MM.1S (cell line): ENCODE measurements at regions not wholly inside any gene's neighbourhood (a gene's known extent, or its start where the extent isn't known, plus 50 kb on each side); places are given as distances from the start of the nearest gene placed in this dataset.

ENCODE experiments used
- DNase-seq: peaks from one replicate; pipeline ENCODE4 v3.0.0-alpha.2; 2015
- H2AFZ ChIP-seq: fragments of 300-600 bp; sonication (generic); 2 replicates; pipeline ENCODE4 v1.6.0; 2016; ENCODE audit warnings: antibody characterized with exemption, low read length
- H3F3A ChIP-seq: fragments of 300-600 bp; sonication (generic); 2 replicates; pipeline ENCODE4 v1.6.1; 2016; ENCODE audit warnings: mild to moderate bottlenecking, antibody characterized with exemption, low read length, moderate library complexity, mixed read lengths; ENCODE audit not compliant: insufficient read depth
- H3K27ac ChIP-seq: fragments of 300-600 bp; sonication (generic); 2 replicates; pipeline ENCODE4 v1.5.1; 2016; ENCODE audit warnings: mild to moderate bottlenecking, low read length
- H3K27me3 ChIP-seq: fragments of 300-600 bp; sonication (generic); replicated peaks from 2 replicates; pipeline ENCODE4 v1.6.0; 2016; ENCODE audit warnings: low read length; ENCODE audit not compliant: insufficient read depth
- H3K36me3 ChIP-seq: fragments of 300-600 bp; sonication (generic); replicated peaks from 2 replicates; pipeline ENCODE4 v1.6.1; 2016; ENCODE audit warnings: mild to moderate bottlenecking, low read length, mixed read lengths; ENCODE audit not compliant: insufficient read depth
- H3K4me1 ChIP-seq: fragments of 300-600 bp; sonication (generic); 2 replicates; pipeline ENCODE4 v1.6.1; 2016; ENCODE audit warnings: low read length, mixed read lengths
- H3K4me2 ChIP-seq: fragments of 300-600 bp; sonication (generic); 2 replicates; pipeline ENCODE4 v1.6.0; 2016; ENCODE audit warnings: low read depth, low read length
- H3K4me3 ChIP-seq: fragments of 300-600 bp; sonication (generic); 2 replicates; pipeline ENCODE4 v1.5.1; 2016; ENCODE audit warnings: low read length, mixed read lengths
- H3K79me2 ChIP-seq: fragments of 300-600 bp; sonication (generic); 2 replicates; pipeline ENCODE4 v1.6.1; 2016; ENCODE audit warnings: mixed run types, low read length, mixed read lengths
- H3K9ac ChIP-seq: fragments of 300-600 bp; sonication (generic); 2 replicates; pipeline ENCODE4 v1.6.1; 2016; ENCODE audit warnings: low read length, mixed read lengths
- H3K9me2 ChIP-seq: fragments of 300-600 bp; sonication (generic); replicated peaks from 2 replicates; pipeline ENCODE4 v1.6.1; 2016; ENCODE audit warnings: mild to moderate bottlenecking, low read length, mixed read lengths; ENCODE audit not compliant: insufficient read depth
- H3K9me3 ChIP-seq: fragments of 300-600 bp; sonication (generic); replicated peaks from 2 replicates; pipeline ENCODE4 v1.6.1; 2016; ENCODE audit warnings: mild to moderate bottlenecking, low read length, mixed read lengths; ENCODE audit not compliant: insufficient read depth
- H4K20me1 ChIP-seq: fragments of 300-600 bp; sonication (generic); 2 replicates; pipeline ENCODE4 v1.6.1; 2016; ENCODE audit warnings: mild to moderate bottlenecking, low read length, moderate library complexity, mixed read lengths; ENCODE audit not compliant: insufficient read depth
- CTCF ChIP-seq: fragments of 300-600 bp; sonication (generic); IDR thresholded peaks from 2 replicates; pipeline ENCODE4 v1.5.1; 2016; ENCODE audit warnings: antibody characterized with exemption, low read length, mixed read lengths
- EZH2 ChIP-seq: fragments of 300-600 bp; sonication (generic); optimal IDR thresholded peaks from 2 replicates; pipeline ENCODE3; 2017; ENCODE audit warnings: low read depth, mild to moderate bottlenecking, antibody characterized with exemption, low read length, mixed read lengths
- EZH2phosphoT487 ChIP-seq: fragments of 300-600 bp; sonication (generic); IDR thresholded peaks from 2 replicates; pipeline ENCODE4 v1.6.1; 2018; ENCODE audit warnings: antibody characterized with exemption, low read length

DNA sequence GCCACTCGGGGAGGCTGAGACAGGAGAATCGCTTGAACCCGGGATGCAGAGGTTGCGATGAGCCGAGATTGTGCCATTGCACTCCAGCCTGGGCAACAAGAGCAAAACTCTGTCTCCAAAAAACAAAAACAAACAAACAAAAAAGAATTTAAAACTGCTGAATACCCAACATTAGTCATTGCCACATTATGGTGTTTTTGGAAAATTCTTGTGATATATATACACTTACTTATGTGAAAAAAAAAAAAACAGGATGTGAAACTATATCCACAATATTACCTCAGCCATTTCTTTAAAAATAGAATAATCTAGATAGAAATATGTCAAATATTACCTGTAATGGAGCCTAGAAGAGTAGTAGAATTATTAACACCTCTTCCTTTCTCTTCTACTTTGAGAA is 288.3 kb upstream of the FN1 start:
- Histone ChIP-seq H3K27ac (no peak overlapping the region), H3K4me1 (no peaks in the 10 kb centered on the region), H3K9ac (no peak overlapping the region), H3K4me2 (no peak overlapping the region), H3K9me2 (no peaks in the 10 kb centered on the region), H4K20me1 (no peaks in the 10 kb centered on the region), H3F3A (no peaks in the 10 kb centered on the region), H3K36me3 (no peaks in the 10 kb centered on the region), H3K79me2 (no peaks in the 10 kb centered on the region), H3K4me3 (no peak overlapping the region), H3K9me3 (no peaks in the 10 kb centered on the region), H2AFZ (no peak overlapping the region), H3K27me3 (no peaks in the 10 kb centered on the region)
- no peak for TF ChIP-seq CTCF
- no peak for TF ChIP-seq EZH2
- no peak for TF ChIP-seq EZH2phosphoT487
- no peak for DNase-seq

- Histone ChIP-seq H4K20me1 (no peaks in the 10 kb centered on the region), H3K79me2 (no peaks in the 10 kb centered on the region), H3K9me3 (no peaks in the 10 kb centered on the region), H3K4me2 (no peak overlapping the region), H3K9me2 (no peaks in the 10 kb centered on the region), H3F3A (no peaks in the 10 kb centered on the region), H3K27me3 (no peaks in the 10 kb centered on the region), H3K36me3 (no peaks in the 10 kb centered on the region), H2AFZ (no peak overlapping the region), H3K4me1 (no peaks in the 10 kb centered on the region), H3K4me3 (no peak overlapping the region), H3K9ac (no peak overlapping the region), H3K27ac (no peak overlapping the region)
- no peak for DNase-seq
- TF ChIP-seq EZH2 (no peak), CTCF (no peak), EZH2phosphoT487 (no peak)
These were observed 287.8 kb upstream of the FN1 start for GRCh38 chr2:215723631-215724011.

DNA sequence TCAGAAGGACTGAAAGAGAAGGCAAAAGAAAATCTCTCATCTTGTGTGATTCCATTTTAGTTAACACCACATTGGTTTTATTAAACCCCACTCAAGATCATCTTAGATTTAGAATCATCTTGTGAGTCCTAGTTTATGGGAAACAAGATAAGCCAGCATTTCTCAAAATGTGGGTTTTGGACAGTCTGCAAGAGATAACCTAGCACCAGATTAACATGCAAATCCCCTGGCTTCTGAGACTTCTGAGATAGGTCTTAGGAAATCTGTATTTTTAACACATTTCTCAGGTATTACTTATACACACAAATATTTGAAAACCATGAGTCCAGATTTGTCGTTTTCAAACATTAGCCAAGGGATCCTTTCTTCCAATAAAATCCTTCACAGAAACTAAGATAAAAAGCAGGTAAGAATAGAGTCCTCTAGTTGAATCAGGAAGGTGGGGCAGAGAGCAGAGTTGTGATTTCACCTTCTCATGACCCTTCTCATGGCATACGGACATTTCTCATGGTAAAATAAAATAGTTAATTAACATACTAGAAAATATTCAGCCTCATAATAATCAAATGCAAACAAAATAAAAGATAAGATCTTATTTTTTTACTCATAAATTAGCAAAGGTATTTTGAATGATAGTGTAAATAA is 287.2 kb upstream of the FN1 start:
- no peaks in the 10 kb centered on the region for H3K9me3 ChIP-seq
- H3K4me2 ChIP-seq = no peak overlapping the region
- no peak overlapping the region for H2AFZ ChIP-seq
- H3K27ac ChIP-seq = no peak overlapping the region
- no peaks in the 10 kb centered on the region for H4K20me1 ChIP-seq
- H3K4me3 ChIP-seq = no peak overlapping the region
- TF ChIP-seq CTCF (no peak), EZH2 (no peak), EZH2phosphoT487 (no peak)
- H3K9me2 ChIP-seq = no peaks in the 10 kb centered on the region
- H3K9ac ChIP-seq = no peak overlapping the region
- H3F3A ChIP-seq = no peaks in the 10 kb centered on the region
- no peaks in the 10 kb centered on the region for H3K79me2 ChIP-seq
- no peaks in the 10 kb centered on the region for H3K4me1 ChIP-seq
- H3K36me3 ChIP-seq = no peaks in the 10 kb centered on the region
- no peaks in the 10 kb centered on the region for H3K27me3 ChIP-seq
- no peak for DNase-seq
